NCI-H510A (cell line): ENCODE measurements at regions not wholly inside any gene's neighbourhood (a gene's known extent, or its start where the extent isn't known, plus 50 kb on each side); places are given as distances from the start of the nearest gene placed in this dataset.
A peak's percentile ranks its signal among the peaks of the same experiment; 100 is the strongest.
"Not testable (repeated sequence)": the region's sequence is repeated elsewhere in the genome, so short reads cannot be mapped to it uniquely, and the experiment has no call there.

Experiments
- DNase-seq: peaks from one replicate; lab custom pipeline; 2025; lab: John Stamatoyannopoulos, UW

DNA sequence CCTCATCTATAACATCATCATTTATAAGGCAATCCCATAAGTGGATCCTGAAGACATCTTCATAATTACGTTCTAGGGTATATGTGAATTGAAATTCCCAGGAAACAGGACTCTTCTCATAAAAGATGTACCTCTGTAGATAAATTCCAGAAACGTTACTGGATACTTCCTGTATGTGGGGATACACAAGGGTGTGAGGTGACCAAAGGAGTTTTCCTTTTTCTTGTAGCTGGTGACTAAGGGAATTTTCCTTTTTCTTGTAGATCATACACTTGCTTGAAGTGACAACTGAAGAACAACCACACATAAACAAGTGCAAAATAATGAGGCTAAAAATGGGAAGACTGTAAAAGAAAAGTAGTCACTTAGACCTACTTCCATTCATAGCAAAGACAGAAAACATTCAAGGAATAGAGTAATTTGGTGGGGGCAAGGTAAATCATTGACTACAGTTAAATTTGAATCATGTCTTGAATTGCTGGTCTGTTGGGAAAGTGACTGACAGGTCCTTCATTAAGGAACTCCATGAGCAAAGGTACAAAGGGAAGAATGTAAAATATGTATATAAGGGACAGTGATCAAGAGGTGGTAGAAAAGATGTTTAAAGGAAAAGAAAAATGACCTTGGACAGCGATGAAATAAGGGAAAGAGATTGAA is 53.2 kb upstream of the UBE2E3 start:
- DNase-seq = no peak

DNA sequence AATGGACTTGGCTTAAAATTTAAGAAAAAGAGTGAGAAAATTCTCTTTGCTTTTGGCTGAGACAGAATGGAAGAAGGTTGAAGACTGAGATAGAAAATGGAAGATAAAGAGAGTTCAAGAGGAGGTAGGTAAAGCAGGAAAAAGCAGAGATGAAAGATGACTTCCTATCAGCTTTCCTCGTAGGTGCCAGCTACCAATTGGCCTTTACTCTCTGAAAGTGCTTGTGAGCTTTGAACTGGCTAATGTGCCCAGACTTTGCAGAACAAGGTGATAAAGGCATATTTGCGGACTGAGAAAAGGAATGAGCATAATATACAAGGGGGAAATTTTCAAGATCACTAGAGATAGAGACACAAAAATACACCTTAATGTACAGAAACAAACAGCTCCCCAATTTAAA is 54.7 kb upstream of the UBE2E3 start:
- no peak for DNase-seq

DNA sequence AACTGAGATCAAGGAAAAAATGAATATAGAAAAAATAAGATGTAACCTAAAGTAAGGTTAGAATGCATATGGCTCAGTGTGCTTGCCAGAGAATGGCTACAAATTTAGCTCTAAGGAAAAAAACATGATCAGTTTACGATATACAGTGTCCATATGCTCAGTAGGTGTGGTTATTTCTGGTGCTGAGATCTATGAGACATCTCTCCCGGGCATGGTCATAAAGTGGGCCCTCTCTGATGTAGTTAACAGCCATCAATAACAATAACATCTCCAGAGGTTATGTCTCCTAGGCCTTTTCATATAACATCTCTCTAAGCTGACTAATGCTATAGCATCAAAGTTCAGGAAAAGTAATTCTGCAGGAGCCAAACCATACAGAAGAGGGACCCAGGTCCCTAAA is 56.3 kb upstream of the UBE2E3 start:
- no peak for DNase-seq

DNA sequence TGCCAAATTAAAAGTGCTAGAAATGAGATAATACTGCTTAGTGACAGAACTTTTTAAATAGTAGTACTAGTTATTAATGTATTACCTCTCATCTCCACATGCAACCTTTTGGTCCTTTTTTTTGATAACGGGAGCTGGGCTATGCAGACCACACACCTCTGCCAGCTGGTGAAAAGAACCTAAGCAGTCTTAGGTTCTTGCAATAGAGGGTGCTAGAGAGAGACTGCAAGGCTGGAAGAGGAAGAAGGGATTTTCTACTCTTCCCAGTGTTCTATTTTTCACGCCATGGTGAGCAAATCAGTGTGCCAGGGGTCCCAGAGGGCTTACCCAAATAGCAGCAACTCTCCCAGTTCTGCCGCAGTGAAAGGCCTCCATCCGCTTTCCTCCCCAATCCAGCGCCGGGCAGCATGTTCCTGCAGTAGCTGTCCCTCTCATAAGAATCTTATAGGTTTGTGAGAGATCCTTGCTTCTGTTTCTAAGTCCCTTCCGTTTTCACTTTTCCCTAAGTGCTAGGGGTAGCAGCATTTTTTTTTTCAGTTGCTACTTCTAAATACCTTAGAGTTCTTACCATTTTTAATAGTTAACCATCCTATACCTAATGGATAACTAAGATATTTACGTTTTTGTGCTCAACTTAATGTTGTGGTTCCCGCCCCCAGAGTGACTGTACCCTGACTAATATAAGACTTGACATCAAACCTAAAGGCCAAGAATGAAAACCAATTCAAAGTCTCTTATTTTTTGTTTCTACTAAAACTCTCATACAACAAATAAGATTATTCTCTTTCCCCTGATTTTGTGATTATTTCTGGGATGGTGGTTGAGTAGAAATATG is 69.4 kb upstream of the UBE2E3 start:
- DNase-seq = no peak

DNA sequence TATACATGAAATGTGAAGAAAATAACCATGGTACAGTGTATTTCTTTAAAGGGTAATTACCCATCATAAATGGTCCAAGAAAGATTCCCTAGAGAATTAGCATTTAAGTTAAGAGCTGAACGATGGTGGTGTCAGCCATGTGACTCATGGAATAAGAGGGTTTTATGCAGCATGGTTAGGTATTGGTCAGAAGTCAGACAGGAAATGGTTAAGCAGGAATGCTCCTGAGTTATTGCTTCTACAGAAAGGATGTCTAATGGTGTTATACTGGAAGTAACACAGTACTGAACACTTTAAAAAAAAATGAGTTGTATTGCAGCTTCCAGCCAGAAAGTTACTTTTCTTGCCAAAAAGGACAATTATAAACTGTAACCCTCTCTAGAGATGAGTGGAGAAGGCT is 72.7 kb upstream of the UBE2E3 start:
- no peak for DNase-seq

DNA sequence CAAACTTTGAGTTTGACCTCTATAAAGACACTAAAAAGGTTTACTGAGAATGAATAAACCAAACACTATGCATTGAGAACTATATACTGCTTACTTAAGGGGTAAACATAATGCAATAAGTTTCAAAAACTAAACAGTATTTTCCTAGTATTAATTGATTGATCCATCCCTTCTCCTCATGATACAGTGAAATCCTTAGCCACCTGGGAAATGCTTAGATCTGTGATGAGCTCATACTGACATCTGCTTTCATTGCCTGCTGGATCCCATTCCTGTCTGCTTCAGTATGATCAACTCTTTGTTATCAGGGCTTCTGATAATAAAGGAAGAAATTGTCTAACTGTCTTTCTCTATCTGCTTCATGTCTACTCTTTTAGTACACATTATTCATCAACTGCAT is 74.9 kb upstream of the UBE2E3 start:
- peak; percentile 25 for DNase-seq

DNA sequence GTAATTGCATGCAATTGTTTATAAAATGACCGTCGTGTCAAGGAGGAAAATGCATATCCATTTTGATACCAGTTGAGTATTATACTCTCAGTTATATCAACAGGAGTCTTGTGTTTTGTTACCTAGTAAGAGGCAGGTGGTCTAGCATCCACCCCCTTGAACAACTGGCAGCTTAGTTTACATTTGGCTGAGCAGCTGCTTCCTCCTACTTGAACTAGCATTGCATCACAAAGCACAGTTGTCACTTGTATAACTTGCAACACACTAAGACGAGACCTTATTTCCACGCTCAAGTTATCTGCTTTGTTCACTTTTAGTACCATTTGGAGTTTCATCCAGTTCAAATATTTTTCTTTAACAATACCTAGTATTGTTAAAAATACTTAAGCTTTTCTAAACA is 75.4 kb upstream of the UBE2E3 start:
- DNase-seq = peak; percentile 81

DNA sequence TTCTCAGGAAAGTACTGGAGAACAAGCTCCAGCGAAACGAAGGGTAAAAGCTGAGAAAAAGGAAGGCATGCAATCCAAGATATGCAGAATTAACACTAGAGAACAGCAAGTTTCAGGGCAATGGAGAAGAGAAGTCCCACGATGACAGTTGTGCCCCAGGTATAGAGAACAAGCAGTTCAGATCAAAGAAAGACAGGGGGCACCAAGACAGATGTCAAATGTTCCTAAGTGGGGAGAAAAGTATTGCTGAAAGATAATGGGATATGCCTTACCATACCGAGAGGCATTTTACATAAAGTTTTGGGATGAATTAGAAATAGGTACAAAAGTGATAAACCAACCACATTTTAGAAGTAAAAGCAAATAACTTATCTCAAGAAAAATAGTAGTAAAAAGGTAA is 79.1 kb upstream of the UBE2E3 start:
- DNase-seq = no peak

DNA sequence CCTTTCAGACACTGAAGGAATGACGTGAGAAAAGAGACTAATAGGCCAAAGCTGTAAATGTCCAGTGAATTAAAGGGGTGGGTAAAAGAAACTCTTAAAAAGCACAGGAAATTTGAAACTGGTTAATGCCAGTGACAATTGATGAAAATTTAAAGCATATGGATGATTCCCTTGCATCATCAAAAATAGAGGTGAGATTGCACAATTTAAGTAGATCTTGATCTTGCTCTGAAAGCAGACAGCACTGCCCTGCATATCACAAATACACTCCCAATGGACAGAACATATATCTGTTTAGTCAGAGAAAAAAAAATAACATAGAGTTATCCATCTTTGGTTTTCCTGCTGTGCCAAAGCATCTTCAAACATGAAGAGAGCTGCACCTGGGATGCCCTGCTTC is 86.7 kb upstream of the UBE2E3 start:
- no peak for DNase-seq

DNA sequence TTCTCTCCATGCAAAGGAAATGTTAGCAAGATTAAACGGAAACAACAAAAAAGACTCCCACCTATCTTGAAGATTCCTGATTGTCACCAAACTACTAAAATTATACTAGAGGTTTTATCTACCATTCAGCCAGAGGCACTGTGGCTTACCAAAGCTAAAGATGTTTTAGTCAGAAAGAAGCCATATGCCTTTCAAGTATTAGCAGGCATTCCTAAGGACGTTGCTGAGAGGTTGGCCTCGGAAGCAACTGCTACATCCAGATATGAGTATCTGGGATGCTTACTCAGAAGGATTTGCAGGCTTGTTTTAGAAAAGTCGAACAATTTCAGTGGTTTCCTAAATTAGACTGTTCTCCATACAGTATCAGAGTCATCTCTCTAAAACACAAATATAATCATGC is 88.3 kb upstream of the UBE2E3 start:
- no peak for DNase-seq

DNA sequence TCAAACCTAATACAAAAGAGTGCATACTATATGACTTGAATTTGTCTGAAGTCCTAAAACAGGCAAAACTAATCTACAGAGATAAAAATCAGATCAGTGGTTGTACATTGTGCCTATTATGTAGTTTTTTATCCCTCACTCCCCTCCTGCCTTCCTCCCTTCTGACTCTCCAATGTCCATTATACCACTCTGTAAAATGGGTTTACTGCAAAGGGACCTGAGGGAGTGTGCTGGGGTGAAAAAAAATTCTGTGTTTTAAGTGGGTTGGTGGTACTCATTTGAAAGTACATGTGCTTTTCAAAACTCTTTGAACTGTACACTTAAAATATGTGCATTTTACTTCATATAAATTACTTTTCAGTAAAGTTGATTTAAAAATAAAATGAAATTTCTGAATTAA is 89.0 kb upstream of the UBE2E3 start:
- no peak for DNase-seq

DNA sequence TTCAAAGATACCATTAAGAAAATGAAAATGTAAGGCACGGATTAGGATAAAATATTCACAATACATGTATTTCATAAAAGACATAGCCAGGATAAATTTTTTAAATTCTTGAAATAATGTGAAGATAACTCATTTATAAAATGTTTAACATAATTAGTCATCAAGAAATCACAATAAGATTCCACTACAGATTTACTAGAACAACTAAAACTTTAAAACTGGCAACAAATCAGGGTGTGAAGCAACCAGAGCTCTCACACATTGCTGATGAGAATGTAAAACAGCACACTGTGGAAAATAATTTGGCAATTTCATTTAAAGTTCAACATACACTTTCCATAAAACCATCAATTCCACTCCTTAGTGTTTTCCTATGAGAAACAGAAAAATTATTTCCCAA is 89.6 kb upstream of the UBE2E3 start:
- no peak for DNase-seq

DNA sequence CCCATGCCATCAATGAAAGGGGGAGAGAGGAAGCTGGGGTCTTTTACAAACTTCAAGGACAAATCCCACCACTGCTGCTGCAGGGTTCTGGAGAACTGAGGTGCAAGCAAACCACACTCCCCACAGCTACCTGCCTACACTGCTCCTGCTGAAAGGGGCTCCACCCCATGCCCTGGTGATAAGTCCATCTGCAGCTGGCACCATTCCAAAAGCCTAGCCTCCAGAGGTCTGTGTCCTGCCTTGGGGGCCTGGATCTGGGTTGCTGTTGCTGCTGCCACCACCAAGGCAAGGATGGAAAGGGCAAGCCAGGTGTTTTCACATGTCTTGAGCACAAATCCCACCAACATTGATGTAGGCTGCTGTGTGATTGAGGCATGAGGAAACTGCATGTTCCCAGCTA is 97.4 kb upstream of the UBE2E3 start:
- DNase-seq = no peak

DNA sequence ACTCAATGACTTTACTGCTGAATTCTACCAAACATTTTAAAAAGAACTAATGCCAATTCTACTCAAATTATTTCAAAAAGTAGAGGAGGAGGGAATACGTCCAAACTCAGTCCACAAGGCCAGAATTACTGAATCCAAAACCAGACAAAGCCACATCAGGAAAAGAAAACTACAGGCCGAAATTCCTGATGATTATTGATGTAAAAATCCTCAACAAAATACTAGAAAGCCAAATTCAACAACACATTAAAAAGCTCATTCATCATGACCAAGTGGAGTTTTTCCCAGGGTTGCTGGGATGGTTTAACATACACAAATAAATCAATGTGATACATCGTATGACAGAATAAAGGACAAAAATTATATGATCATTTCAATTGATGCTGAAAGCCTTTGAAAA is 103.9 kb upstream of the UBE2E3 start:
- no peak for DNase-seq

DNA sequence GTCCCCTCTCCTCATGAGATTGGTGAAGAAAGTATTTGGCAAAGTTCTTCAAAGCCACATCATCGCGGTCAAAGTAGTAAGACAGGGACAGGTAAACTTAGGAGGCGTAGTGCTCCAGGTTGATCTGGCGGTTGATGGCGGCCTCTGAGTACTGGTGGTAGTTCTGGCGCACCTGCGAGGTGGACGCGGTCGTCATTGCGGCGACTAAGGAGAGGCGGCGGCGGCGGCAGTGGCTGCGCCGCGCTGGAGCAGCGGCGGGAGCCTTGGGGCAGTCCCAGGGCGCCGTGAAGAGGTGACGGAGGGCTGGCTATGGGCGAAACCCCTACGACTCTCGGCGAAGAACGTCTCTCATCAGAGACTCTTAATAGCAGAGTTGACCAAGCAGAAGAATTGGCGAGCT is 107.2 kb upstream of the UBE2E3 start:
- DNase-seq = no peak

DNA sequence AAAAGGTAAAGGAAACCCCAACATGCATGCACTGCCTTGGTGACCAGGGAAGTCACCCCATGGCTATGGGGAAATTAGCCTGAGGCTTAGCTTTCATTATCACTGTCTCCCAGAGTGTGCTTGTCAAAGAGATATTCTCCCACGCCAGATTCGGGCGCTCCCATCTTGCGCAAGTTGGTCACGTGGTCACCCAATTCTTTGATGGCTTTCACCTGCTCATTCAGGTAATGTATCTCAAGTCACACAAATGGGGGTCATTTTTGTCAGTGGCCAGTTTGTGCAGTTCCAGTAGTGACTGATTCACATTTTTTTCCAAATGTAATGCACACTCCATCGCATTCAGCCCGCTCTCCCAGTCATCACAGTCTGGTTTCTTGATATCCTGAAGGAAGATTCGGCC is 107.6 kb upstream of the UBE2E3 start:
- not testable (repeated sequence) for DNase-seq

DNA sequence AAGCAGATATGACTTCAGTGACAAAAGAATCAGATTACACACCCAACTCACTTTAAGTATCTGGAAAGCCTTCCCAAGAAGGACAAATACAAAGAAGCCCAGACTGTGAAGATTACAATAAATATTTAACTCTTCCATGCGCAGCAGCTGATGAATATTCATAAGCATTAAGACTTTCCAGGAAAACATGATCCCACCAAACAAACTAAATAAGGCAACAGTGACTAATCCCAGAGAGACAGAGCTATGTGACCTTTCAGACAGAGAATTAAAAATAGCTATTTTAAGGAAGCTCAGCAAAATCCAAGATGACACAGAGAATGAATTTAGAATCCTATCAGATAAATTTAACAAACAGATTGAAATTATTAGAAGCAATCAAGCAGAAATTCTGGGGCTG is 108.2 kb upstream of the UBE2E3 start:
- no peak for DNase-seq

DNA sequence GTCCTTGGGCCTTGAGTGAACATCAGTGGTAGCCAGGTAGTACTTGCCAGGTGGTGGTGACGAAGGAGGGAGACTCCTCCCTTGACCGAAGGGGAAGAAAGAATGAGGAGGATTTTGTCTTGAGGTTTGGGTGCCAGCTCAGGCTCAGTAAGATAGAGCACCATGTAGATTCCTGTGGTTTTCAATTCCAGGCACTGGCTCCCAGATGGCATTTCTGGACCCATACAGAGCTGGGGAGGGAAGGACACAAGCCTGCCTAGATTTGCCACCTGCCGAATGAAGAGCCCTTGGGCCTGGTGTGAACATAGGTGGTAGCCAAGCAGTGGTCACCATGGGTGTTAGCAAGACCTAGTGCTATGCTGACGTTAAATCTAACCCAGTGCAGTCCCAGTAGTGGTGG is 108.8 kb upstream of the UBE2E3 start:
- no peak for DNase-seq

DNA sequence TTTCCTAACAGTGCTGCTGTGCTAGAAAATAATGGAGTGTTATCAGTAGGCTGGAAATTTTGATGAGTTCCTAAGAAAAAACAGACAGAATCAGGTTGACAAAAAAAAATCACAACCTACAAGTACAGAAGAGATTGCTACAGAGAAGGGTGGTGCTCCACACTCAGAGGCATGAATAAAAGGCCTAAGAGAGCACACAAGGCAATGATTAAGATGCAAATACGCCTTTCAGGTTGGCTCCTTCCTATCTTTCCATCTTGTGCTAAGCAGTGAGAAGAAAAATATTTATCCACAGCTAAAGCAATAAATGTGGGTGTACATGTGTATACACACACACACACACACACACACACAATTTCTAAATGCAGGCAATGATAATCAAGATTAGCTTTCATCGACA is 130.6 kb upstream of the UBE2E3 start:
- no peak for DNase-seq

DNA sequence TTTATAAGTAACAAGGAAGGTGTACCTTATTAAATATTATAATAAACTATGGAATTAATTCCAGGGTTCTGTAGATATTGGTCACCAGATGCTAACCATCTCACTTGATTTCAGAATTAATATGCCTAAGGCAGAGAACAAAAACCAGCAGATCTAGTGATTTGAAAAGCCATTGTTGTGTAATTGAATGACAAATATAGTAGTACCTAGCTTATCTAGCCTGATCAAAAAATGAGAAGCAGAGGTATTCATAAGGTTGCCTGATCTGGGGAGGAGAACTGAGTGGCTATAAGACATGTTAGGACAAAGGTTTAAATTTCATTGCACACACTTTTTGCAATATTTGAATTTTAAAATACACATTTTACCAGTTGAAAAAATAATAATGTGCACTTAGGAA is 132.0 kb upstream of the UBE2E3 start:
- DNase-seq = no peak

DNA sequence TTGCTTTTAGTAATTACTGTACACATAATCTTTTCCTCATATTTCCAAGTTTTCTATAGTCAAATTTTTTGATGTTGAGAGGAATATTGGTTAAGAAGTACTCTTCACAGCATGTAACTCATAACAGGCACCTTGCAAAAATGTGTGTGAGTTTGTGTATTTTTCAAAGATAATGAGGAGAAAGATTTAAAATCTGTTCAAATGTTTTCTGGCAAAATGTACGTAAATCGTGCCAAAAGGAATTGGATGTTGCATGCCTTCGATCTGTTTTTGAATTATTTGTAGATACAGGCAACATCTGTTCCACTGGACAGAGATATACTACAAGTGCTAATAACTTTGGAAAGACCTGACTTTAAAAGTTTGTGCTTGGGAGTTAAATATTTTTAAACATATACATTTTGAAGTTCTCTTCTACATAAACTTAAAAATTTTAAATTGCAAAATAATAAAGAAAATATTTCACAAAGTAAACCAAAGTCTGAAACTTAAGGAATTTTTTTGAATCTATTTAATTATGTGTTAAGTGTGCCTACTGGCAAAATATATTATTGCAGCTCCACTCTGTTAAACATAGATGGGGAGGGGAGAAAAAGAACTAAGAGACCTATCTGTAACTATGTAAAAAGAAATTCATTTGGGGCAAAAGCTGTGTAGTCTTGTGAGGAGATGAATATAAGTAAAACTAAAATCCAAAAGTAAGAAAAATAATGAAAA is 133.5 kb upstream of the UBE2E3 start:
- DNase-seq = no peak

DNA sequence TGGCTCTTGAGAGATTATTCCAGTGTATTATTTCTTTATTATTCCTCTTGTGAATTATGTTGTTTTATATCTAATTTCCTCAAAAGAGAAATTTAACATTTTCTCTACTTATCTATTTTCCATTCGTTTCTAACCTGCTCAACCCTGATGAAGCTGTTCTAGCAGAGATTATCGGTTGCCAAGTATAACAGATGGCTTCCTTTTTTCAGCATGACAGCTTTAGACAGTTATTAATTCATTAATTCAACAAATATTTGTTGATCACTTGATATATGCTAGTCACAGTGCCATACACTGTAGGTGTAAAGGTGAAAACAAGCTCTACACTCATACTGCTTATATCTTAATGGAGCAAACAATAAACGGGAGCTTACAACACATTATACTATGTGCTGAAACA is 137.9 kb upstream of the UBE2E3 start:
- DNase-seq = no peak

DNA sequence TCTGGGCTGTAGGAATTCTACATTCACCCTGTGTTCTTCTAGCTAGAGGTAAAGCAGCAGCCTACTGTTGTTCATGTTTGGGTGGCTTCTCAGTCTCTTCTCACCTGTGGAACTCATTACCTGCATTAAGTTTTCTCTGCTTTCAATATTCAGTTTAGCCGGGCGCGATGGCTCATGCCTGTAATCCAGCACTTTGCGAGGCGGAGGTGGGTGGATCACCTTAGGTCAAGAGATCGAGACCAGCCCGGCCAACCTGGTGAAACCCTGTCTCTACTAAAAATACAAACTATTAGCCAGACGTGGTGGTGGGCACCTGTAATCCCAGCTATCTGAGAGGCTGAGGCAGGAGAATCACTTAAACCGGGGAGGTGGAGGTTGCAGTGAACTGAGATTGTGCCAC is 139.8 kb upstream of the UBE2E3 start:
- no peak for DNase-seq
